ENCODE measurements at regions not wholly inside any gene's neighbourhood (a gene's known extent, or its start where the extent isn't known, plus 50 kb on each side); places are given as distances from the start of the nearest gene placed in this dataset.

DNA sequence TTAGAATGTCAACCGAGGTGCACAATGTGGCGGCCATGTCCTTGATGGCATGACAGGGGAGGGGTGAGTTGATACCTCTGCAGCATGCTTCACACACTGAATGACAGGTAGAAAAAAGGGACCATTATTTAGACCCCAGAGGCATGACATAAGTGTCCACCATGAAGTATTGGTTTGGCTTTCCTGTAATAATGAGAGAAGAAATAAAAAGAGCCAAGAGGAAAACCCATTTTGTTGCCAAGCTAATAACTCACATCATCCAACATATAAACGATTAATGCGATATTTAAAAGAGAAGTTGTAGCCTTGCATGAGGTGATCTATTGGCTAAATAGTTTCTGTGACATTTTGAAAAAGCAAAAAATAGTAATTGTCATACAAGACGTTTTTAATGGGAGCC is 343.4 kb downstream of the LRIG3 start:
- Mint-ChIP-seq H3K27me3 (no peaks in the 10 kb centered on the region), H3K9me3 (peaks cover 0 to 12% (median 0%) of the 10 kb centered on the region in 9 donors), H3K36me3 (no peaks in the 10 kb centered on the region), H3K4me3 (no peak overlapping the region), H3K27ac (no peak overlapping the region), H3K4me1 (no peaks in the 10 kb centered on the region)
- DNase-seq (no peak), ATAC-seq (no peak)
- POLR2A ChIA-PET, result no interaction called here

DNA sequence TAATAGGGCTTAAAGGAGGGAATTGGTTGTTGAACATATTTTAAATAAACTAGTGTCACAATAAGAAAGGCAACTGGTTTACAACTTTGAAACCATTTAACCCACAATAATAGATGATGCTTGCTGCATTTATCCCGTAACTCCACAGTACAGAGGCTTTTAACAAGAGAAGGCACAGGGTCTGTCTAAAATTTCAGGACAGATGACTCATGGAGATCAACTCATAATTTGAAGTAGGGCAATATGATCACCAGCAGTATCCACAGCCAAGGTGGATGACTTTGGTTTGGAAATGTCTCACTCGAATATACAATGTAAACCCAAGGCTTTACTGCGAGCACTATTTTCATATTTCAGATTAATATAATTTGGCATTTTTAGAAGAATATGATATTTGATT is 340.2 kb downstream of the LRIG3 start:
- POLR2A ChIA-PET, result no interaction called here
- Mint-ChIP-seq H3K4me1 (no peaks in the 10 kb centered on the region), H3K27me3 (peaks cover 0 to 4% (median 0%) of the 10 kb centered on the region in 5 donors), H3K9me3 (peaks cover 0 to 12% (median 0%) of the 10 kb centered on the region in 9 donors), H3K4me3 (no peak overlapping the region), H3K36me3 (no peaks in the 10 kb centered on the region), H3K27ac (no peak overlapping the region)
- DNase-seq, result no peak
- ATAC-seq, result no peak

DNA sequence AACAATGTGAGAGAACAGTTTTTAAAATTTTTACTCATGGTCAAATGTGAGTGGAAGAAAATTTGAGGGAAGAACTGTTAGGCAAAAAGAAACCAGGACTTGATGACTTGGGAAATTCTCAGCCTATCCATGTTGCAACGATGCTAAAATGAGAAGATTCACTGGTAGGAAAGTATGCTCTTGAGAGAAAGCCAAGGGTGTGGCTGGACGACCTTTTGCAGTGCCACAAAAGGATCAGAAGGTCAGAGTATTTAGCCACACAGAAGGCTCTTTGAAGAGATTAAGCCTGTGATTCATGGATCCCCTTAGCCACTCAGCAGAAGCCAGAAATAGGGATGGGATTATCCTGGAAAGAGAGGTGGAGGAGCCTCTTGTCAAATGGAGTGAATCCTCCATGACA is 336.8 kb downstream of the LRIG3 start:
- ATAC-seq (no peak), DNase-seq (no peak)
- Mint-ChIP-seq H3K27ac (no peak overlapping the region), H3K27me3 (peaks cover 0 to 4% (median 0%) of the 10 kb centered on the region in 5 donors), H3K36me3 (no peaks in the 10 kb centered on the region), H3K9me3 (peaks cover 0 to 5% (median 0%) of the 10 kb centered on the region in 9 donors), H3K4me1 (no peaks in the 10 kb centered on the region), H3K4me3 (no peak overlapping the region)
- POLR2A ChIA-PET, result no interaction called here

DNA sequence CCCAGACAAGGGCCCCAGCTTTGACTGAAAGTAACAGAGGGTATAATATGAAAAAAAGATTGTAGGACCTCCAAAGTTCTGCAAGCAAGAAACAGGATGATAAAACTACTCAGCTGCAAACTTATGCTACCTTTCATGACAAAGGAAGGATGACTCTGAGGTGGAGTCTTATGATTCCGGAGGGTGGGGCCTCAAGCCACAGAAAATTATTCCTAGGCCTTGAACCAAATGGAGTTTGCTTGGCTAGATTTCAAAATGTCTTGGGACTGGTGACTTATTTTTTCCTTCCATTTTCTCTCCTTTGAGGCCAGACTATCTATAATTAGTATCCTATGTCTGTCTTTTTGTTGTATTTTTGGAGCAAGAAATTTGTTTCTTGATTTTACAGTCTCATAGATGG is 336.4 kb downstream of the LRIG3 start:
- no peak overlapping the region for H3K27ac Mint-ChIP-seq
- no peaks in the 10 kb centered on the region for H3K4me1 Mint-ChIP-seq
- peaks cover 0 to 5% (median 0%) of the 10 kb centered on the region in 9 donors for H3K9me3 Mint-ChIP-seq
- POLR2A ChIA-PET, result no interaction called here
- no peak overlapping the region for H3K4me3 Mint-ChIP-seq
- DNase-seq (no peak), ATAC-seq (no peak)
- no peaks in the 10 kb centered on the region for H3K36me3 Mint-ChIP-seq
- H3K27me3 Mint-ChIP-seq, result peaks cover 0 to 4% (median 0%) of the 10 kb centered on the region in 5 donors

DNA sequence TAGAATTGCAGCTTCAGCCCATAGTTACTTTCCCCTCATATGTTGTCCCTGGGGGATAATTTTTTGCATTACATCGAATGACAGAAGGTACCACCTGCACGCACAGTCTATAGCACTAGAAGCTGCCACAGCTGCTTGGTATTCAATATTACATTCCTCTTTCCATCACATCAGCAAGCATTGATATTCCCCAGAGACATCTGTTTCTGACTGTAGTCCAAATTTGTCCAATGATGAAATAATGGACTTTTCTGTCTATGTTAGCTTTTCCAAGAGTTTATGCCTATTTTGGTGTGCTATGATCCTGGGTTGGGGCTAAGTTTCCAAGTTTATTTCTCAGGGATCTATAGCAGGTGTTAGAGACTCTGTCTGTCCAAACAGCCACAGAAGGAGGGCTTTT is 335.4 kb downstream of the LRIG3 start:
- H3K4me1 Mint-ChIP-seq, result no peaks in the 10 kb centered on the region
- H3K27me3 Mint-ChIP-seq, result peaks cover 0 to 9% (median 0%) of the 10 kb centered on the region in 5 donors
- H3K27ac Mint-ChIP-seq, result no peak overlapping the region
- H3K4me3 Mint-ChIP-seq, result no peak overlapping the region
- POLR2A ChIA-PET, result no interaction called here
- ATAC-seq (no peak), DNase-seq (no peak)
- peaks cover 0 to 5% (median 0%) of the 10 kb centered on the region in 9 donors for H3K9me3 Mint-ChIP-seq
- H3K36me3 Mint-ChIP-seq, result no peaks in the 10 kb centered on the region

DNA sequence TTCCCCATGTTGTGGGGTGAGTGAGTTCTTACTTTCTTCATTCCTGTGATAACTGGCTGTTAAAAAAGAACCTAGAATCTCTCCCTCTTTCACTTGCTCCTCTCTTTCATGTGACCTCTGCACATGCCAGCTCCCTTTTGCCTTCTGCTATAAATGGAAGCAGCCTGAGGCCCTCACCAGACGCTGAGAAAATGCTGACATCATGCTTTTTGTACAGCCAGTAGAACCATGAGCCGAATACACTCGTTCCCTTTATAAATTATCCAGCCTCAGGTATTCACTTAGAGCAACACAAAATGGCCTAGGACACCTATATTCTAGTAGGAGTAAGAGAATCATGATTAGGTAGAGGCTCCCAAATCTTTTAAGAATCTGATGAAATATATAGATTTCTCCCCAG is 333.5 kb downstream of the LRIG3 start:
- no peaks in the 10 kb centered on the region for H3K36me3 Mint-ChIP-seq
- ATAC-seq, result no peak
- H3K9me3 Mint-ChIP-seq, result peaks cover 0 to 5% (median 0%) of the 10 kb centered on the region in 9 donors
- no peak overlapping the region for H3K4me3 Mint-ChIP-seq
- peaks cover 0 to 9% (median 0%) of the 10 kb centered on the region in 5 donors for H3K27me3 Mint-ChIP-seq
- POLR2A ChIA-PET, result no interaction called here
- no peak overlapping the region for H3K27ac Mint-ChIP-seq
- H3K4me1 Mint-ChIP-seq, result no peaks in the 10 kb centered on the region
- DNase-seq, result no peak

DNA sequence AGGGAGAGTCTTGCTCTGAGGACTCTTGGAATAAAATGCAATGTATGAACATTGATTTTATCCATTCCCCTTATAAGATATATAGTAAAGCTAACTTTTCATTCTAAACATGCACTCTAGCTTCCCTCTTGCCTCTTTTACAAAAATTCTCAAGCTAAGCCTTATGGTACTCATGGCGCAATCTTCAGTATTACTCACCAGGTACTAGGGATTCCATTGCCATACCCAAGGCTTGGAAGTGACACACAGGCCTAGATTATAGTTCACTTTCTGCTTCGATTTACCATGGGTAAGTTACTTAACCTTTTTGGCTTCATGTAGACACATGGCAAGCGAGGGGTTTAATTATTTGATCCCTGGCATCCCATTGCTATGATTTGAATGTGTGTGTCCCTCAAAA is 331.5 kb downstream of the LRIG3 start:
- H3K9me3 Mint-ChIP-seq, result peaks cover 0 to 5% (median 0%) of the 10 kb centered on the region in 9 donors
- peaks cover 0 to 9% (median 0%) of the 10 kb centered on the region in 5 donors for H3K27me3 Mint-ChIP-seq
- DNase-seq, result no peak
- H3K4me1 Mint-ChIP-seq, result no peaks in the 10 kb centered on the region
- H3K27ac Mint-ChIP-seq, result no peak overlapping the region
- POLR2A ChIA-PET, result no interaction called here
- no peaks in the 10 kb centered on the region for H3K36me3 Mint-ChIP-seq
- no peak for ATAC-seq
- H3K4me3 Mint-ChIP-seq, result no peak overlapping the region

DNA sequence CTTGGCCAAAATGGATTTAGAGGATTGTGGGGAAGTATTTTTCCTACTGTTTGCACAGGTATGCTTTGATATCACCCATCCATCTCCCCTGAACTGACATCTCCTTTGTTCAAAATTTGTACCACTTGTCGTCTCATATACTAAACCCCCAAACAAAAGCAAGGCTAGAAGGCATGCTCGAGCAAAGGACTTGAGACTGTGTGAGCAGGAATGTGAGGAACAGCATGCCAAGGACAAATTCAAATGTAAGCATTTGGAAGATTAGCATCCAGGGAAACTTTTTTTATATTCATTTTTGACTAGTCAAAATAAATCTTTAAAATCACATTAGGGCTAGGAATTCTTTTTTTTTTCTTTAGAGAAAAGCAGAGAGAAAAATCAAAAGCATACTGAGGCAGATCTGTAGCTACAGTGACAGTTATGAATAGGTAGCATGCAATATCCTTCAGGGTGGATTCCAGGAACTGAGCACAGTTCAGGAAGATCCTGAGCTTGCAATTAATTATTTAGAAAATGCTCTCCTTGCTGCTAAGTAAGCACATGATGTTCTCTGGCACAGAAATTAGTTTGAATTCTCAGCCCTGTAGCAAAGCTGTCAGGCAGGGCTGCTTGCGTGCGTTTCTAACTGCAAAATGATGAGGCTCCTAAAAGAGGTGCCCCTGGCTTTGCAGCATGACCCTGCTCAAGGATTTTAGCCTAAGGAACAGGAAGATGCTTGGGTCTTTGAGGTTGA is 327.7 kb downstream of the LRIG3 start:
- POLR2A ChIA-PET, result no interaction called here
- Mint-ChIP-seq H3K27ac (no peak overlapping the region), H3K27me3 (peaks cover 0 to 8% (median 0%) of the 10 kb centered on the region in 5 donors), H3K4me1 (no peaks in the 10 kb centered on the region), H3K9me3 (peaks cover 0 to 7% (median 0%) of the 10 kb centered on the region in 9 donors), H3K4me3 (no peak overlapping the region), H3K36me3 (no peaks in the 10 kb centered on the region)
- no peak for DNase-seq
- no peak for ATAC-seq

DNA sequence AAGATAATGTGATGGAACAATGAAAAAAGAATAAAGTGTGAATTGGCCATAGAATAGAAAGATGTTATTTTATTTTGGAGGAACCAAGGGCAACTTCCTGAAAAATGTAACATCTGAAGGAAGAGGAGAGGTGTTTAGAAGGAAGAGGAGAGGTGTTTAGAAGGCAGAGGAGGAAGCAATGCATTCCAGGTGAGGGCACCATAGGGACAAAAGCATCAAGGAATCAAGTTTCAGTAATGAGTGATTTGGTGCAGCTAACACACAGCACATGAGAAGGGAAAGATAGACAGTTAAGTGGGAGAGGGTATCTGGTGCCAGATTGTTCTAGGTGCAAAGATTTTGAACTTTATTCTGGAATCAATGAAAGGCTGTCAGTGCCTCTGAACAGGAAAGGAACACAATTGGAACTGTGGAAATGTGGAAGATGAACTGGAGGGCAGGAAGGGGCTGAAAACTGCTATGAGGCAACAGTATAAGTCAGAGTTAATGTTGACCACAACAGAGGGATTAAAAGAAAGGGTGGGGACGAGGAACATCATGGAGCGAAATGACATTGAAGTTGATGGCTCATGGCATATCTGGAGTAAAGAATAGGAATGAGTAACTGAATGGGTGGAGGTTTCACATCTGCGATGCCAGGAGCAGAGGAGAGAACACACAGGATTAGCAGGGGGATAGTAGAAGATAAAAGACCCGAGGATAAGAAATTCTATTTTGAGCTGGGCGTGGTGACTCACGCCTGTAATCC is 326.6 kb downstream of the LRIG3 start:
- H3K4me3 Mint-ChIP-seq, result no peak overlapping the region
- no peak overlapping the region for H3K27ac Mint-ChIP-seq
- no peaks in the 10 kb centered on the region for H3K4me1 Mint-ChIP-seq
- H3K9me3 Mint-ChIP-seq, result peaks cover 0 to 15% (median 0%) of the 10 kb centered on the region in 9 donors
- POLR2A ChIA-PET, result no interaction called here
- no peak for ATAC-seq
- no peak for DNase-seq
- peaks cover 0 to 11% (median 0%) of the 10 kb centered on the region in 5 donors for H3K27me3 Mint-ChIP-seq
- no peaks in the 10 kb centered on the region for H3K36me3 Mint-ChIP-seq

DNA sequence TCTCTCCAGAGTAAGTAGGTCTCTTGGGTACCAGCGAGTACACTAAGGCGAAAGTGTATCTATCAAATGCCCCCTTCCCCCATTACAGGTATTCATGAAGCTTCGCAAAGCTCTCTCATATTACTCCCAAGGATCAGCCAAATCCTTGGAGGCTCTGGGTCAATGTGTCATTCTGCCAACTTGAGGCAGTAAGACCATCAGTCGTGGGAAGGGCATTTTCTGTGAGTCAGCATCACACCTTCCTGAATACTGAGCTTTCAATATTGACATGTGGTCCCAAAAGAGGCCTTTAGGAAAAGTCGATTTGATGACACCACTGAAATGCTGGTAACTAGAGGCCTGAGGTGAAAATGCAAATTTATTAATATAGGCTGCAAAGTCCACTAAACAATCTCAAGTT is 323.9 kb downstream of the LRIG3 start:
- Mint-ChIP-seq H3K9me3 (peaks cover 0 to 15% (median 0%) of the 10 kb centered on the region in 9 donors), H3K27ac (no peak overlapping the region), H3K36me3 (no peaks in the 10 kb centered on the region), H3K4me3 (no peak overlapping the region), H3K27me3 (peaks cover 0 to 7% (median 0%) of the 10 kb centered on the region in 5 donors), H3K4me1 (no peaks in the 10 kb centered on the region)
- ATAC-seq (no peak), DNase-seq (no peak)
- POLR2A ChIA-PET, result no interaction called here

DNA sequence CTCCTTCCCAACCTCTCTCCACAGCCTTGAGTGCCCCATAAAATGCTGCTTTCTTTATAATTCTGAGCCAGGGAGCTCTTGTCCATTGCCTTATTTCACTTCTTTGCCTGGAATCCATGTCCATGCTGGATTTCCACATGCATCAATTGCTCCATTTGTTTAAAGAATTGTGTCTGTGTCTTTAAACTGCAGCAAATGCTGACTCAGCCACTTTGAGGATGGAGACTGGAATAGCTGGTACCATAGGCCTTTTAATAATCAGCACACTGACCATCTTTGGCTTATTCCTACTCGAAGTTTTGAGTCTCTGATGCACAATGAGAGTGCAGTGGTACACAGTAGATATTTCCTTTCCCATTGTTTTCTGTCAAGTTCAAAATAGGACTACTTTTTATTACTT is 318.8 kb downstream of the LRIG3 start:
- POLR2A ChIA-PET, result no interaction called here
- no peak overlapping the region for H3K27ac Mint-ChIP-seq
- H3K4me1 Mint-ChIP-seq, result no peaks in the 10 kb centered on the region
- DNase-seq (no peak), ATAC-seq (no peak)
- no peak overlapping the region for H3K4me3 Mint-ChIP-seq
- H3K9me3 Mint-ChIP-seq, result peaks cover 0 to 21% (median 3%) of the 10 kb centered on the region in 9 donors
- H3K36me3 Mint-ChIP-seq, result no peaks in the 10 kb centered on the region
- peaks cover 0 to 7% (median 0%) of the 10 kb centered on the region in 5 donors for H3K27me3 Mint-ChIP-seq

DNA sequence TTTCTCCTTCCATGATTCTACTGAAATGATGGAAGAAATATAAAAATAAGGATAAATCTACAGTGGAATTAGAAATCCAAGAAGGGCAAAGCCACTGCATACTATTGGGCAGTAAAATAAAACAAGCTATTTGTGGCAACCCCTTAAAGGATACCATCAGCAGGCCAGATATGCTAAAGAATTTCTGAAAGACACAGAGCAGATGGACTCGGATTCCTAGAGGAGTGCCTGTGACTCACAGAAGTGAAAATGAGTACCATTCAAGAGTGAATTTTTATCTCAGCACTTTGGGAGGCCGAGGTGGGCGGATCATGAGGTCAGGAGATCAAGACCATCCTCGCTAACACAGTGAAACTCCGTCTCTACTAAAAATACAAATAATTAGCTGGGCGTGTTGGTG is 318.1 kb downstream of the LRIG3 start:
- POLR2A ChIA-PET, result no interaction called here
- H3K9me3 Mint-ChIP-seq, result peaks cover 0 to 19% (median 3%) of the 10 kb centered on the region in 9 donors
- no peak overlapping the region for H3K27ac Mint-ChIP-seq
- H3K4me3 Mint-ChIP-seq, result no peak overlapping the region
- no peaks in the 10 kb centered on the region for H3K4me1 Mint-ChIP-seq
- ATAC-seq, result no peak
- peaks cover 0 to 7% (median 0%) of the 10 kb centered on the region in 5 donors for H3K27me3 Mint-ChIP-seq
- no peak for DNase-seq
- no peaks in the 10 kb centered on the region for H3K36me3 Mint-ChIP-seq

DNA sequence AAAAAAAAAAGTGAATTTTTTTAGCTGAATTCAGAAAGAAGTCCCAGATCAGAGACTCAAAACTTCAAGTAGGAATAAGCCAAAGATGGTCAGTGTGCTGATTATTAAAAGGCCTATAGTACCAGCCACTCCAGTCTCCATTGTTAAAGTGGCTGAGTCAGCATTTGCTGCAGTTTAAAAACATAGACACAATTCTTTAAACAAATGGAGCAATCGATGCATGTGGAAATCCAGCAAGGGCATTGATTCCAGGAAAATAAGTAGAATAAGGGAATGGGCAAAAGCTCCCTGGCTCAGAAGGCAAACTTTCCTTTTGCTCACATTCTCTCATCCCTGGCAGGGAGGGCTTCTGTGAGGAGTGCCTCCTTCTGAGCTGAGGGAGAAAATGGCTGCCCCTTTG is 317.6 kb downstream of the LRIG3 start:
- POLR2A ChIA-PET, result no interaction called here
- H3K27ac Mint-ChIP-seq, result no peak overlapping the region
- ATAC-seq, result no peak

More for the DNA sequence above, 317.6 kb downstream of the LRIG3 start:
- Mint-ChIP-seq H3K9me3 (peaks cover 0 to 18% (median 3%) of the 10 kb centered on the region in 9 donors), H3K27me3 (peaks cover 0 to 4% (median 0%) of the 10 kb centered on the region in 5 donors), H3K36me3 (no peaks in the 10 kb centered on the region), H3K4me1 (no peaks in the 10 kb centered on the region), H3K4me3 (no peak overlapping the region)
- no peak for DNase-seq

Measured in naive thymus-derived CD8-positive, alpha-beta T cell (primary cell).